Smooth muscle cell (in vitro differentiated cells): ENCODE measurements at regions not wholly inside any gene's neighbourhood (a gene's known extent, or its start where the extent isn't known, plus 50 kb on each side); places are given as distances from the start of the nearest gene placed in this dataset.

Experiments
- DNase-seq: peaks from one replicate; lab custom pipeline; 2025; ENCODE audit not compliant: unreplicated experiment; lab: John Stamatoyannopoulos, UW
- H2AFZ ChIP-seq: fragments of 200-600 bp; sonication (generic); 2 replicates; pipeline ENCODE4 v1.6.0; 2016; ENCODE audit warnings: antibody characterized with exemption, low read depth, mild to moderate bottlenecking
- H3F3A ChIP-seq: fragments of 200-600 bp; sonication (generic); 2 replicates; pipeline ENCODE4 v1.6.0; 2017; ENCODE audit warnings: antibody characterized with exemption, low read depth
- H3K27ac ChIP-seq: fragments of 200-600 bp; sonication (generic); 2 replicates; pipeline ENCODE4 v1.5.1; 2016; ENCODE audit warnings: low read depth, mild to moderate bottlenecking
- H3K27me3 ChIP-seq: fragments of 200-600 bp; sonication (generic); 2 replicates; pipeline ENCODE4 v1.6.1; 2016; ENCODE audit warnings: low read depth, mild to moderate bottlenecking
- H3K36me3 ChIP-seq: fragments of 200-600 bp; sonication (generic); 2 replicates; pipeline ENCODE4 v1.5.1; 2016; ENCODE audit warnings: low read depth
- H3K4me1 ChIP-seq: fragments of 200-600 bp; sonication (generic); 2 replicates; pipeline ENCODE4 v1.5.1; 2016; ENCODE audit warnings: low read depth
- H3K4me2 ChIP-seq: fragments of 200-600 bp; sonication (generic); 2 replicates; pipeline ENCODE4 v1.6.0; 2016; ENCODE audit warnings: mild to moderate bottlenecking
- H3K4me3 ChIP-seq: fragments of 200-600 bp; sonication (generic); 2 replicates; pipeline ENCODE4 v1.5.1; 2016; ENCODE audit warnings: mild to moderate bottlenecking
- H3K79me2 ChIP-seq: fragments of 200-600 bp; sonication (generic); 2 replicates; pipeline ENCODE4 v1.6.0; 2016; ENCODE audit warnings: low read depth, mild to moderate bottlenecking
- H3K9ac ChIP-seq: fragments of 200-600 bp; sonication (generic); 2 replicates; pipeline ENCODE4 v1.6.0; 2016; ENCODE audit warnings: low read depth
- H3K9me3 ChIP-seq: fragments of 200-600 bp; sonication (generic); replicated peaks from 2 replicates; pipeline ENCODE4 v1.5.1; 2016; ENCODE audit warnings: low read depth
- H4K20me1 ChIP-seq: fragments of 200-600 bp; sonication (generic); 2 replicates; pipeline ENCODE4 v1.6.0; 2016; ENCODE audit warnings: low read depth
- CTCF ChIP-seq: fragments of 200-600 bp; sonication (generic); IDR thresholded peaks from 2 replicates; pipeline ENCODE4 v1.5.1; 2017; ENCODE audit warnings: borderline replicate concordance, mild to moderate bottlenecking, antibody characterized with exemption; ENCODE audit not compliant: insufficient read depth, poor library complexity, severe bottlenecking
- WGBS: methylation state at CpG from one replicate; pipeline ENCODE4 v1.1.7; 2016; ENCODE audit warnings: low lambda C conversion rate; 5-methylcytosine and 5-hydroxymethylcytosine counted together

- no peaks in the 10 kb centered on the region for H3K4me1 ChIP-seq
- H2AFZ ChIP-seq: no peak overlapping the region
- TF ChIP-seq CTCF: no peak
- no peaks in the 10 kb centered on the region for H3K79me2 ChIP-seq
- no peak overlapping the region for H3K4me3 ChIP-seq
- no peaks in the 10 kb centered on the region for H3F3A ChIP-seq
- H4K20me1 ChIP-seq: no peaks in the 10 kb centered on the region
- 83% methylated on average over 1 of the region's 1 CpG for WGBS
- no peaks in the 10 kb centered on the region for H3K36me3 ChIP-seq
- H3K27me3 ChIP-seq: no peaks in the 10 kb centered on the region
- no peak overlapping the region for H3K4me2 ChIP-seq
- no peak overlapping the region for H3K27ac ChIP-seq
- DNase-seq: no peak
- no peaks in the 10 kb centered on the region for H3K9me3 ChIP-seq
- H3K9ac ChIP-seq: no peak overlapping the region
Measured at GRCh38 chr5:38031304-38031703, 191.5 kb upstream of the GDNF start.

GRCh38 chr5:38029397-38030065 is 189.7 kb upstream of the GDNF start:
- no peaks in the 10 kb centered on the region for H3K36me3 ChIP-seq

DNA sequence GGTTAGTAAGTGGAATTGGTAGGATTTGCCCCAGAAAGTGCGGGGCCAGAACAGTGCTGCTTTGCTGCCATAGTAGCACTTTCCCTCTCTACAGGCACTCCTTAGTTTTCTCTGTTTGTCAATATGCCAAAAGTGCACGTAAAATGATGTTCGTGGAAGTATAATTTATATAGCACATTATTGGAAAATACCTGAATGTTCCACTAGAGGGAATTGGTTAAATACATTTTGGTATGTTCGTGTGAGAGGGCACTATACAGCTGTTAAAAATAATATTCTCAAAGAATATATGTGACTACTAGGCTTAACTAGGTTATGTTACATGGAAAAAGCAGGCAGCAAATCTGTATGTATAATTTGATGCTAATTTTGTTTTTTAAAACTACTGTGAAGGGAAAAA is 184.0 kb upstream of the GDNF start:
- Histone ChIP-seq H4K20me1 (no peaks in the 10 kb centered on the region), H3K9ac (no peak overlapping the region), H3K79me2 (no peaks in the 10 kb centered on the region), H3K4me2 (no peak overlapping the region), H3F3A (no peaks in the 10 kb centered on the region), H3K27ac (no peak overlapping the region), H3K27me3 (no peaks in the 10 kb centered on the region), H2AFZ (no peak overlapping the region), H3K36me3 (no peaks in the 10 kb centered on the region), H3K4me1 (no peaks in the 10 kb centered on the region), H3K4me3 (no peak overlapping the region), H3K9me3 (no peaks in the 10 kb centered on the region)
- no peak for DNase-seq
- TF ChIP-seq CTCF: peak; percentile 28
- 80% methylated on average over 4 of the region's 4 CpGs for WGBS

More at GRCh38 chr5:38029397-38030065, 189.7 kb upstream of the GDNF start:
- Histone ChIP-seq H3F3A (no peaks in the 10 kb centered on the region), H3K4me1 (no peaks in the 10 kb centered on the region), H3K27me3 (no peaks in the 10 kb centered on the region), H3K27ac (no peak overlapping the region), H3K4me3 (no peak overlapping the region), H2AFZ (no peak overlapping the region), H3K4me2 (no peak overlapping the region), H3K79me2 (no peaks in the 10 kb centered on the region), H3K9ac (no peak overlapping the region), H4K20me1 (no peaks in the 10 kb centered on the region), H3K9me3 (no peaks in the 10 kb centered on the region)
- 86% methylated on average over 6 of the region's 6 CpGs for WGBS
- TF ChIP-seq CTCF: no peak
- no peak for DNase-seq

GRCh38 chr5:38023371-38023770 is 183.5 kb upstream of the GDNF start:
- H3K9me3 ChIP-seq: no peaks in the 10 kb centered on the region
- H3K9ac ChIP-seq: no peak overlapping the region
- no peak overlapping the region for H3K4me2 ChIP-seq
- no peak for TF ChIP-seq CTCF
- no peaks in the 10 kb centered on the region for H4K20me1 ChIP-seq
- H3K27ac ChIP-seq: no peak overlapping the region
- no peaks in the 10 kb centered on the region for H3K36me3 ChIP-seq
- H3K4me1 ChIP-seq: no peaks in the 10 kb centered on the region
- WGBS: 95% methylated on average over 4 of the region's 4 CpGs
- no peak overlapping the region for H2AFZ ChIP-seq
- no peaks in the 10 kb centered on the region for H3F3A ChIP-seq
- DNase-seq: no peak
- no peak overlapping the region for H3K4me3 ChIP-seq
- H3K79me2 ChIP-seq: no peaks in the 10 kb centered on the region
- no peaks in the 10 kb centered on the region for H3K27me3 ChIP-seq
